ENCODE measurements at regions not wholly inside any gene's neighbourhood (a gene's known extent, or its start where the extent isn't known, plus 50 kb on each side); places are given as distances from the start of the nearest gene placed in this dataset.
"Not testable (repeated sequence)": the region's sequence is repeated elsewhere in the genome, so short reads cannot be mapped to it uniquely, and the experiment has no call there.

- DNase-seq (ENCODE audit: low spot score): no peak
Observed at GRCh38 chr18:6570581-6571238, 156.0 kb upstream of the L3MBTL4 start.

DNA sequence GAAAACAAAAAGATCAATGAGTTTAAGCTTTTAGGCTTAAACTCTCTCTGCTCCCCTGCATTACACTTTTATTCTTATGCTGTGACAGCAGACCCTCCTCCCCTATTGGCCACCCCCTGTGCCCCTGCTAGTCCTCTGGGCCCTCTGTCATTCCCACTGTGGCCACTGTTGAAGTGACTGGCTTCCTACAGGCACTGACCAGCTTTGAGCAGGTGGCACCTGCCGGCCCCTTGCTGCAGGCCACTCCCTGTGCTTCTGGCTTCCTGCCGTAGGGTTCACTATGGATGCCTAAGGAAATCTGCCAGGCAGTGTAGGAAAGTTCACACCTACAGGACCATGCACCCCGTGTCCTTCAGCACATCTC, 156.5 kb upstream of the L3MBTL4 start:
- DNase-seq (ENCODE audit: low spot score): no peak

DNA sequence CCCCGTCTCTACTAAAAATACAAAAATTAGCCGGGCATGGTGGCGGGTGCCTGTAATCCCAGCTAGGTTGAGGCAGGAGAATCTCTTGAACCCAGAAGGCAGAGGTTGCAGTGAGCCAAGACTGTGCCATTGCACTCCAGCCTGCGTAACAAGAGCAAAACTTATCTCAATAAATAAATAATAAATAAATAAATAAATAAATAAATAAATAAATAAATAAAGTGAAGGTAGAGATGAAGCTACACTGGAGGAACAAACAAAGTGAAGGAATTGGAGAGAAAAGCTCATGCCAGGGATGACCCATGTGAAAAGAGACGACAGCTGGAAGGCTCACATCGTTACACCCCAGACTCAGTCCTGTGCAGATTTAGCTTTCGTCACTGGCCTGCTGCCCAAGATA, 157.3 kb upstream of the ARHGAP28 start:
- DNase-seq (ENCODE audit: low spot score): not testable (repeated sequence)

DNA sequence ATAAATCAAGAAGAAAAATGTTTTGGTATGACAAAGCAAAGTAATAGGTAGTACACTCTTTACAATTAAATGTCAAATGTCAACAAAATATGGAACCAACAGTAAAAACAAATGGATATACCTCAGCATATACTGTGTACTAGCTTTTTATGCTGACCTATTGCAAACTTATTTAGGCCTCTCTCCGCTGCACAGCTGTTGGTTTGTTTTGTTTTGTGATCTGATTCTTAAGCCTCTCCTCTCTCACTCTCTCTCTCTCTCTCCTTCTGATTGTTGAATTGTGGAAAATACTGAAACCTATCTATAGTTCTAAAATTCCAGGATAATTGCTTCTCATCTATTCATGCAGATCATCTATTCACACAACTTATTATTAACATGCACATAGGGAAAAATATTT, 154.9 kb upstream of the ARHGAP28 start:
- no peak for DNase-seq (ENCODE audit: low spot score)

DNA sequence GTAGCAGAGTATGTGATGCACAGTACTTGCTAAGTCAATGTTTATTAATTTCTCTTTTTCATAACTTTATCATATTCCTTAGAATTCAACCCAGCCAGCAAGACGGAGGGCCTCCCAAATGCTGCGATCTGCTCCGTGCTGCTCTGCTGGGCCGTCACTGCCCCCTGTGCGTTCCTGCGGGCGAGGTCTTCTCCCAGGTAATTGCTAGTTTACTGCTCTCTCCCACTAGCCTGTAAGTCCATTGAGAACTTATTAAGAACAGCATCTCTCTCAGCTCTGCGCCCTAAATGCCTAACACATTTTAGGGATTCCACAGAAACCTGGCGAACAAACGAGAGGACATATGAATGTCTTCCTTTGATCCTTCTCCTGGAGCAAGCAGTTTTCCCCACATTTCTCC, 153.6 kb upstream of the ARHGAP28 start:
- no peak for DNase-seq (ENCODE audit: low spot score)

- DNase-seq (ENCODE audit: low spot score): no peak
Observed at GRCh38 chr18:6576718-6577375, 152.7 kb upstream of the ARHGAP28 start.

GRCh38 chr18:6578686-6579085, 150.8 kb upstream of the ARHGAP28 start:
- no peak for DNase-seq (ENCODE audit: low spot score)

DNA sequence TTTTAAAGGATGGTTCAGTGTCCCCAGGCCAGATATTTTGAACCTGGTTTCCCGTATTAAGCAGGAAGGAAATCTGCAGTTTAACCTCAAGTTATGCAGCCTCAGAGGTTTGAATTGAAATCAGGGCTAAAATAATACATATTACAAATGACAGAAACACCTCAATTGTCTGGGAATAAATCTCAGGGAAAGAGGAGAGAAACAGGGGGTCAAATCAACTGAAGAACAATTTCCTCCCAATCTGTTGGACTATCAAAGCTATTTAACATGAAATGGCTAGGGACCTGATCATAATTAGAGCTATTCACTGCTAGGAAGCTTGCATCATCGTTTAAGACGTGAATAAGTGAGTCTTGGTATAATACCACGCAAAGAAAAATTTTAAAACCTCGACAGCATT, 150.0 kb upstream of the ARHGAP28 start:
- DNase-seq (ENCODE audit: low spot score): no peak

DNA sequence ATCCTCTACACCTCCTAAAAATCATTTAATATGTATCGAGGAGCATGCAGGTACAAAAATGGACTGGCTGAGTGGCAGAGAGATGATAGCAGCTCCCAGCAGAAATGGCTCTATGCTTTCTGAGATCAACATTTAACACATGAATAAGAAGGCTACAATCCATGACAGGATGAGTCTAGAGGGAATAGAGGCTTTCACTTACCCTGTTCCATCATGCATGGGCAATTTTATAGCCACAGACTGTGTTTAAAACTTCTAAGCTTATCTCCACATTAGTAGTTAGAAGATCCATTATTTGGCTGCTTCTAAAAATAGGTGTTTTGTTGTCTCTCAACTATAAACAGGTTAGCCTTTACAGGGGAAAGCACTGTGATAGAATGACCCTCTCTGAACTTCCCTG, 149.1 kb upstream of the ARHGAP28 start:
- no peak for DNase-seq (ENCODE audit: low spot score)

- DNase-seq (ENCODE audit: low spot score): no peak
Observed at GRCh38 chr18:6589923-6590322, 139.6 kb upstream of the ARHGAP28 start.

- DNase-seq (ENCODE audit: low spot score): no peak
Observed at GRCh38 chr18:6590326-6590725, 139.2 kb upstream of the ARHGAP28 start.

- DNase-seq (ENCODE audit: low spot score): no peak
Observed at GRCh38 chr18:6591491-6591890, 138.0 kb upstream of the ARHGAP28 start.

DNA sequence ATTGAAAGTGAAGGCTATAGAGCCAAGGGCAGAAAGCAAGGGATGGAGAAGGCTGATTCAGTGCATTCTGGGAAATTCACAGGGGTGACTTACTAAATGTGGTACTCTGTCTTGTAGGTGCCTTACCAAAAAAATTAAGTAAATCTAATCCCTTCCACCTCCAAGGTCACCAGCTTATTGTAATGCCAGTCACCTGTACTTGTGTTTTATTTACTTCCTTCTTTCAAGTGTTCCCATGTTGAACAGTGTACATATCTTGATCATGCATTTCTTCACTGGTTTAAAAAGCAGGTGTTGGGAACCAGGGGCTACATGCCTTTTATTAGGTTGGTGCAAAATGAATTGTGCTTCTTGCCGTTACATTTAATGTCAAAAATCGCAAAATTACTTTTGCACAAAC, 137.0 kb upstream of the ARHGAP28 start:
- no peak for DNase-seq (ENCODE audit: low spot score)

- DNase-seq (ENCODE audit: low spot score): no peak
Observed at GRCh38 chr18:6593142-6593885, 136.2 kb upstream of the ARHGAP28 start.

GRCh38 chr18:6595666-6596065, 133.8 kb upstream of the ARHGAP28 start:
- DNase-seq (ENCODE audit: low spot score): no peak

GRCh38 chr18:6598657-6599056, 130.9 kb upstream of the ARHGAP28 start:
- DNase-seq (ENCODE audit: low spot score): no peak

GRCh38 chr18:6600667-6601167, 128.8 kb upstream of the ARHGAP28 start:
- DNase-seq (ENCODE audit: low spot score): no peak

GRCh38 chr18:6601241-6601640, 128.3 kb upstream of the ARHGAP28 start:
- no peak for DNase-seq (ENCODE audit: low spot score)

DNA sequence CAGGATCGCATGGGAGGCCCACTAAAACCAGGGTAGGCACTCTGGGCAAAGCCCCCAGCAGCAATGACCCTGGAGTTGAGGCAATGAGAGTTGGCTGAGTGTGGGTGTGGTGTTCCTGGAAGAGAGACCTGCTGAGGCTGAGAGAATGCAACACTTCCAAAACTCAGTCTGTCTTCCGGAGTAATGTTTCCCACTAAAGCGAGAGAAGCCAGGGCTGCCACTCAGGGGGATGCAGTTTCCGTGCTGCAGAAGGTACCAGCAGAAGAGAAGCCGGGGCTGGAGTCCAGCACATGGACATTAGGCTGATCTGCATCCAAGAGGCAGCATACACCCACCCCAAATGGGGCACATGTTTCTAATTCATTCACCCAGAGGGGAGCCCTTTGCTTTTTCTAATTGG, 127.2 kb upstream of the ARHGAP28 start:
- DNase-seq (ENCODE audit: low spot score): no peak

GRCh38 chr18:6604573-6604941, 125.0 kb upstream of the ARHGAP28 start:
- no peak for DNase-seq (ENCODE audit: low spot score)

DNA sequence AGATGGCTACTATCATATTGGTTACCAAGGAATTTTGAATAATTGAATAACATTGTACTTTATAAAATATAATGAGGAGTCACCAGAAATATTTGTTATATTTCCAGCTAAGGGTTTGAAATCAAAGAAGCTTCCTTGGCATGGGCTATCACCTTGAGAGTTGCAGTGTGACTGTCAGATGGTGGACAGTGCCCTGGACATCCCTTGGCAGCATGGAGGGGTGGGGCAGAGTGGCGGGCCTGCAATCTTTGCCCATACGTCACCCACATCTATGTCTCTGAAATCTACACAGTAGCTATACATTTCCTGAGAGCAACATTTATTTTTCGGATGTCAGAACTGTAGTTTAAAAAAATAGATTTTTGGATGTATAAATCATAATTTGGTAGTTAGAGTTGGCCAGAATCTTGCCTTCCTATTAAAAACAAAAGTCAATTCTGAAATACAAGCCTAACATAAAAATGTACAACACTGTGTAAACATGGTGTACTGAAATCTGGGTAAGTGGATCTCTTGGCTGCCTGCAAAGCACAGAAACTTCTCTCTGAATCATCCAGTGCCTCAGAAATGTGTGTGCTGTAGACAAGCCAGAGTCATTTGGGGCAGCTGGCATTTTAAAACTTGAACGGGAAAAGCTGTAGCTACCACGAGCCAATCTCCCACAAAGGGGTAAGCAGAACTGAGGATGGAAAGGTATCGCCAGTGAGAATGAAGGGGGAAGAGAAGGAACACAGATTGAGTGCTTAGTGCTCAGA, 124.2 kb upstream of the ARHGAP28 start:
- DNase-seq (ENCODE audit: low spot score): no peak

DNA sequence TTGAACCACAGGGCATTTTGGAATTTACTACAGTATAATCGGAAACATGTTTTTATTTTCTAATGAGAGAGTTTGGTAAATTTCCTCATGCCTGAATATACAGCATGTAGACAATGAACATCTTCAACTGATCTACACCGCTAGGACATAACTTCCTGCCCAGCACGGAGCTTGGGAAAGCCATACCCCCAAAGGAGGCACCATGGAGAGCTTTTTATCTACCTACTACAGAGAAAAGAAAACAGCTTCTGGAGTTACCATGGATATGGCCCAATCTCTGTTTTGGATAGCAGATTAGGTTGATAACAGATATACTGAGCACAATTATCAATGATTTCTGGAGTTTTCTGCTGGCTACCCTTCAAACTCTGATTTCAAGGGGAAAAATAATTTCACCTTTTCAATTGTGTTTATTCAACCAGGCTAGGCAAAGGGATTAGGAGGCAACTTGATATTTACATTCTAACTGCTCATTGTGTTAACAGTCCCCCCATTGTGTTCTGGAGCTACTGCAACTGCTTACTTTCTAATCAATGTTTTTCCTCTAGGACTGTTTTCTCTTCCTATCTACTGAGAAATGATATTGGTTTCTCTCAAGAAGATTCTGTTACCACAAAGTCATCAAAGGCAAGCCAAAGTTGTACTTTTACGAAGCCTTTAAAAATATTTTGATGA, 123.0 kb upstream of the ARHGAP28 start:
- no peak for DNase-seq (ENCODE audit: low spot score)
